HepG2 (cell line): ENCODE measurements at regions not wholly inside any gene's neighbourhood (a gene's known extent, or its start where the extent isn't known, plus 50 kb on each side); places are given as distances from the start of the nearest gene placed in this dataset.

Experiments
- CTCF ChIP-seq: sonication (generic); formaldehyde crosslinking; IDR thresholded peaks from 2 replicates; pipeline ENCODE4 v1.5.0; 2020; ENCODE audit warnings: mild to moderate bottlenecking, missing genetic modification reagents, moderate library complexity
- ETV6 ChIP-seq: sonication (generic); formaldehyde crosslinking; conservative IDR thresholded peaks from 2 replicates; pipeline ENCODE4 v1.4.0; 2020; ENCODE audit warnings: missing genetic modification reagents

- TF ChIP-seq ETV6 (CRISPR knock-in tag) (no peak), CTCF (CRISPR knock-in tag) (no peak)
Measured at GRCh38 chr13:82654861-82655855, 1227.1 kb downstream of the SLITRK1 start.
